Tibial nerve (tissue), 4 donors: ENCODE measurements at regions not wholly inside any gene's neighbourhood (a gene's known extent, or its start where the extent isn't known, plus 50 kb on each side); places are given as distances from the start of the nearest gene placed in this dataset.

Experiments used
- CTCF ChIP-seq, 5 experiments: fragments of 200-600 bp in 3 of 5; fragments of 450-650 bp in 2 of 5; sonication (generic) in 3 of 5; IDR thresholded peaks; one replicate each; pipeline ENCODE4 v1.5.1; 2016 to 2019; ENCODE audit warnings: antibody characterized with exemption in 5 of 5, mild to moderate bottlenecking in 3 of 5, moderate library complexity in 2 of 5
- EP300 ChIP-seq, 2 donors: sonication (generic); formaldehyde crosslinking; IDR thresholded peaks; one replicate each; pipeline ENCODE4 v1.6.1; 2017; ENCODE audit warnings: antibody characterized with exemption in 2 of 2, mild to moderate bottlenecking in 1 of 2
- POLR2A ChIP-seq, 2 donors: fragments of 450-650 bp; IDR thresholded peaks; one replicate each; pipeline ENCODE4 v1.6.1; 2017; ENCODE audit warnings: antibody characterized with exemption in 2 of 2, mild to moderate bottlenecking in 2 of 2, moderate library complexity in 2 of 2

- TF ChIP-seq POLR2A (IDR thresholded peaks at IDR 0.05), result no peak
- TF ChIP-seq CTCF (IDR thresholded peaks at IDR 0.05), result no peak
- TF ChIP-seq EP300 (IDR thresholded peaks at IDR 0.05), result no peak
Observed at GRCh38 chrY:21102507-21102906, 346.6 kb downstream of the RPS4Y2 start.
